ENCODE measurements at regions not wholly inside any gene's neighbourhood (a gene's known extent, or its start where the extent isn't known, plus 50 kb on each side); places are given as distances from the start of the nearest gene placed in this dataset.

GRCh38 chr3:43791246-43791645 lies 100.5 kb downstream of the ABHD5 start:
- no peak for TF ChIP-seq GABPA (IDR thresholded peaks at IDR 0.05; ENCODE audit: low read depth)
- TF ChIP-seq, protein P1, sequence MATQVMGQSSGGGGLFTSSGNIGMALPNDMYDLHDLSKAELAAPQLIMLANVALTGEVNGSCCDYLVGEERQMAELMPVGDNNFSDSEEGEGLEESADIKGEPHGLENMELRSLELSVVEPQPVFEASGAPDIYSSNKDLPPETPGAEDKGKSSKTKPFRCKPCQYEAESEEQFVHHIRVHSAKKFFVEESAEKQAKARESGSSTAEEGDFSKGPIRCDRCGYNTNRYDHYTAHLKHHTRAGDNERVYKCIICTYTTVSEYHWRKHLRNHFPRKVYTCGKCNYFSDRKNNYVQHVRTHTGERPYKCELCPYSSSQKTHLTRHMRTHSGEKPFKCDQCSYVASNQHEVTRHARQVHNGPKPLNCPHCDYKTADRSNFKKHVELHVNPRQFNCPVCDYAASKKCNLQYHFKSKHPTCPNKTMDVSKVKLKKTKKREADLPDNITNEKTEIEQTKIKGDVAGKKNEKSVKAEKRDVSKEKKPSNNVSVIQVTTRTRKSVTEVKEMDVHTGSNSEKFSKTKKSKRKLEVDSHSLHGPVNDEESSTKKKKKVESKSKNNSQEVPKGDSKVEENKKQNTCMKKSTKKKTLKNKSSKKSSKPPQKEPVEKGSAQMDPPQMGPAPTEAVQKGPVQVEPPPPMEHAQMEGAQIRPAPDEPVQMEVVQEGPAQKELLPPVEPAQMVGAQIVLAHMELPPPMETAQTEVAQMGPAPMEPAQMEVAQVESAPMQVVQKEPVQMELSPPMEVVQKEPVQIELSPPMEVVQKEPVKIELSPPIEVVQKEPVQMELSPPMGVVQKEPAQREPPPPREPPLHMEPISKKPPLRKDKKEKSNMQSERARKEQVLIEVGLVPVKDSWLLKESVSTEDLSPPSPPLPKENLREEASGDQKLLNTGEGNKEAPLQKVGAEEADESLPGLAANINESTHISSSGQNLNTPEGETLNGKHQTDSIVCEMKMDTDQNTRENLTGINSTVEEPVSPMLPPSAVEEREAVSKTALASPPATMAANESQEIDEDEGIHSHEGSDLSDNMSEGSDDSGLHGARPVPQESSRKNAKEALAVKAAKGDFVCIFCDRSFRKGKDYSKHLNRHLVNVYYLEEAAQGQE (IDR thresholded peaks at IDR 0.05; ENCODE audit: insufficient replicate concordance, low read depth): no peak
- TF ChIP-seq POLR2AphosphoS5 (IDR thresholded peaks at IDR 0.05; ENCODE audit: low read depth): no peak
- no peak for TF ChIP-seq CTCF (IDR thresholded peaks at IDR 0.05; ENCODE audit: insufficient read depth, low read length)
- no peak for TF ChIP-seq SPI1 (IDR thresholded peaks at IDR 0.05; ENCODE audit: borderline replicate concordance, low read depth)
- DNase-seq (ENCODE audit: low read depth in 1 of 2, low spot score in 1 of 2): no peak
- no peak overlapping the region for H3K4me3 ChIP-seq (replicated peaks; ENCODE audit: insufficient read depth, low read length)
- H3K27me3 ChIP-seq (ENCODE audit: insufficient read depth, poor library complexity, severe bottlenecking): no peaks in the 10 kb centered on the region
- no peak overlapping the region for H3K27ac ChIP-seq (replicated peaks)

DNA sequence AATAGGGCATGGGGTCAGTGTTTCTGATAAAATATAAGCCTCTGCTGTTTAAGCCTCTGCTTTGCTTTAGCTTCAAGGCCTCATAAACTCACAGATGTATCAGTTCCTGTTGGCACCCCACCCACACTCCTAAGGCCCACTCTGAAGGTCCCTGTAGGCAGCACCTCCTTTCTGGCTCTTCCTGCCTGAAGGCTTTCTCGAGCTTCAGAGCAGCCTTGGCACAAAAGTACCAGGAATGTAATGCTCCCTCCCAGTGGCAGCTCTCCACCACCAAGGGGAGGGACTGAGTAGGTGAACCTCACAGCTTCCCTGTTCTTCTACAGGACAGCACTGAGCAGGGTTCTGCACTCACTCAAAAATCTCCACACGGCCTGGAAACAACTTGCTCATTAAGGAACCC lies 102.2 kb downstream of the ABHD5 start:
- H3K27me3 ChIP-seq (ENCODE audit: insufficient read depth, poor library complexity, severe bottlenecking): no peaks in the 10 kb centered on the region
- TF ChIP-seq POLR2AphosphoS5 (IDR thresholded peaks at IDR 0.05; ENCODE audit: low read depth) (no peak), GABPA (IDR thresholded peaks at IDR 0.05; ENCODE audit: low read depth) (no peak), SPI1 (IDR thresholded peaks at IDR 0.05; ENCODE audit: borderline replicate concordance, low read depth) (no peak), CTCF (IDR thresholded peaks at IDR 0.05; ENCODE audit: insufficient read depth, low read length) (no peak)
- TF ChIP-seq, protein P1 (IDR thresholded peaks at IDR 0.05; ENCODE audit: insufficient replicate concordance, low read depth): no peak
- H3K4me3 ChIP-seq (replicated peaks; ENCODE audit: insufficient read depth, low read length): no peak overlapping the region
- no peak overlapping the region for H3K27ac ChIP-seq (replicated peaks)
- DNase-seq (ENCODE audit: low read depth in 1 of 2, low spot score in 1 of 2): no peak

- DNase-seq (ENCODE audit: low read depth in 1 of 2, low spot score in 1 of 2): no peak
- TF ChIP-seq, protein P1 (IDR thresholded peaks at IDR 0.05; ENCODE audit: insufficient replicate concordance, low read depth): no peak
- TF ChIP-seq CTCF (IDR thresholded peaks at IDR 0.05; ENCODE audit: insufficient read depth, low read length) (no peak), SPI1 (IDR thresholded peaks at IDR 0.05; ENCODE audit: borderline replicate concordance, low read depth) (no peak), GABPA (IDR thresholded peaks at IDR 0.05; ENCODE audit: low read depth) (no peak), POLR2AphosphoS5 (IDR thresholded peaks at IDR 0.05; ENCODE audit: low read depth) (no peak)
- H3K27me3 ChIP-seq (ENCODE audit: insufficient read depth, poor library complexity, severe bottlenecking): no peaks in the 10 kb centered on the region
- no peak overlapping the region for H3K4me3 ChIP-seq (replicated peaks; ENCODE audit: insufficient read depth, low read length)
- H3K27ac ChIP-seq (replicated peaks): no peak overlapping the region
Measured at GRCh38 chr3:43793648-43794372, 103.1 kb downstream of the ABHD5 start.

Measured in HL-60 (cell line).